HepG2 (cell line): ENCODE measurements at regions not wholly inside any gene's neighbourhood (a gene's known extent, or its start where the extent isn't known, plus 50 kb on each side); places are given as distances from the start of the nearest gene placed in this dataset.

ENCODE experiments used
- ATAC-seq: fragments of 200-7000 bp; cut with Tn5 transposase; 3 replicates; pipeline ENCODE4 v1.9.1; 2020; ENCODE audit warnings: mild to moderate bottlenecking, moderate library complexity
- BruUV-seq: library from RNA; stranded (reverse); fragments of 400-500 nt; replicated peaks from 2 replicates; lab custom pipeline; 2021; lab: Mats Ljungman, UMichigan
- CTCF ChIA-PET: fragments of 300-600 bp; formaldehyde crosslinking; extraction: SDS; loops from one replicate; lab custom pipeline; 2021; ENCODE audit warnings: low total read pairs, inconsistent platforms, low intra/inter-chr PET ratio; lab: Yijun Ruan, JAX
- POLR2A ChIA-PET: fragments of 350-600 bp; sonication (Branson Sonifier 250); formaldehyde crosslinking; loops from one replicate; lab custom pipeline; 2020; ENCODE audit warnings: antibody characterized with exemption, inconsistent platforms; lab: Yijun Ruan, JAX
- DNase-seq: peaks from one replicate; pipeline ENCODE4 v3.0.0-alpha.2; 2015; ENCODE audit warnings: low spot score
- FAIRE-seq: peaks from 3 replicates; lab custom pipeline; 2011; peaks lifted over from hg19 to GRCh38; lab: Jason Lieb, UNC
- H2AFZ ChIP-seq: one replicate; pipeline ENCODE4 v1.6.1; 2011; ENCODE audit warnings: low read length, inconsistent platforms
- H3K27ac ChIP-seq: fragments of 300-600 bp; 3 replicates; pipeline ENCODE4 v1.8.0; 2011; ENCODE audit warnings: mixed run types, mild to moderate bottlenecking, mixed read lengths, low read length, inconsistent platforms; ENCODE audit not compliant: insufficient read depth; ENCODE audit errors: extremely low read length
- H3K27me3 ChIP-seq, 2 experiments: fragments of 200-600 bp in 1 of 2; 2 replicates in 1 of 2; 3 replicates in 1 of 2; pipeline versions ENCODE4 v1.6.0 to v1.8.0; 2011; ENCODE audit warnings: low read length in 2 of 2, mild to moderate bottlenecking in 2 of 2, moderate library complexity in 2 of 2, inconsistent platforms in 1 of 2; ENCODE audit not compliant: insufficient read depth in 2 of 2, control insufficient read depth in 1 of 2
- H3K36me3 ChIP-seq, 2 experiments: fragments of 200-600 bp in 1 of 2; replicated peaks in 1 of 2; 2 replicates in 1 of 2; 3 replicates in 1 of 2; pipeline versions ENCODE4 v1.5.1 to v1.8.0; 2011; ENCODE audit warnings: low read length in 2 of 2, inconsistent platforms in 1 of 2; ENCODE audit not compliant: insufficient read depth in 2 of 2, control insufficient read depth in 1 of 2
- H3K4me1 ChIP-seq: 2 replicates; pipeline ENCODE4 v1.5.1; 2012; ENCODE audit warnings: low read length, inconsistent platforms; ENCODE audit not compliant: insufficient read depth
- H3K4me2 ChIP-seq: 2 replicates; pipeline ENCODE4 v1.6.0; 2011; ENCODE audit warnings: low read depth, low read length, inconsistent platforms
- H3K4me3 ChIP-seq, 3 experiments: fragments of 200-600 bp in 1 of 3; sonication (generic), shearing (Covaris generic) in 1 of 3; replicated peaks in 1 of 3; 2 replicates each; pipeline ENCODE4 v1.5.1; 2011 to 2016; ENCODE audit warnings: low read length in 3 of 3, inconsistent platforms in 2 of 3, low read depth in 2 of 3, mild to moderate bottlenecking in 2 of 3, control low read depth in 1 of 3, mixed read lengths in 1 of 3; ENCODE audit not compliant: insufficient read depth in 1 of 3
- H3K79me2 ChIP-seq: one replicate; pipeline ENCODE4 v1.6.1; 2011; ENCODE audit warnings: low read length, inconsistent platforms; ENCODE audit not compliant: insufficient read depth
- H3K9ac ChIP-seq: 2 replicates; pipeline ENCODE4 v1.6.0; 2011; ENCODE audit warnings: mild to moderate bottlenecking, low read depth, low read length, inconsistent platforms; ENCODE audit not compliant: insufficient read depth
- H3K9me3 ChIP-seq: 2 replicates; pipeline ENCODE4 v1.5.1; 2012; ENCODE audit warnings: mild to moderate bottlenecking, low read length
- H4K20me1 ChIP-seq: 2 replicates; pipeline ENCODE4 v1.6.0; 2011; ENCODE audit warnings: inconsistent platforms, mild to moderate bottlenecking, low read length, moderate library complexity; ENCODE audit not compliant: insufficient read depth
- ATF7 ChIP-seq, 2 experiments: fragments of 450-650 bp in 1 of 2; sonication (generic) in 1 of 2; formaldehyde crosslinking in 1 of 2; IDR thresholded peaks; 2 replicates each; pipeline versions ENCODE4 v1.4.0 to v1.6.1; 2016 to 2020; ENCODE audit warnings: antibody characterized with exemption in 1 of 2, mild to moderate bottlenecking in 1 of 2, missing genetic modification reagents in 1 of 2
- CBX1 ChIP-seq: IDR thresholded peaks from one replicate; pipeline ENCODE4 v1.6.1; 2016; ENCODE audit warnings: antibody characterized with exemption, low read depth
- FOXC1 ChIP-seq: sonication (generic); formaldehyde crosslinking; IDR thresholded peaks from 2 replicates; pipeline ENCODE4 v1.8.0; 2022; ENCODE audit warnings: mild to moderate bottlenecking, missing genetic modification reagents, borderline replicate concordance
- KLF9 ChIP-seq: IDR thresholded peaks from 2 replicates; pipeline ENCODE4 v1.6.1; 2016; ENCODE audit warnings: low read depth
- MEF2D ChIP-seq: sonication (generic); formaldehyde crosslinking; IDR thresholded peaks from 2 replicates; pipeline ENCODE4 v1.5.1; 2020; ENCODE audit warnings: mild to moderate bottlenecking, missing genetic modification reagents
- RFX1 ChIP-seq: fragments of 450-650 bp; IDR thresholded peaks from 2 replicates; pipeline ENCODE4 v1.6.1; 2017
- TCF12 ChIP-seq, 2 experiments: fragments of 450-650 bp in 1 of 2; sonication (generic) in 1 of 2; formaldehyde crosslinking in 1 of 2; IDR thresholded peaks; 2 replicates each; pipeline versions ENCODE4 v1.6.1 to v1.8.0; 2017 to 2022; ENCODE audit warnings: antibody characterized with exemption in 1 of 2, mild to moderate bottlenecking in 1 of 2, missing genetic modification reagents in 1 of 2, moderate library complexity in 1 of 2
- ZBED4 ChIP-seq: sonication (generic); formaldehyde crosslinking; IDR thresholded peaks from 2 replicates; pipeline ENCODE4 v1.4.0; 2020; ENCODE audit warnings: missing genetic modification reagents, borderline replicate concordance
- ZBTB4 ChIP-seq: sonication (generic); formaldehyde crosslinking; IDR thresholded peaks from 2 replicates; pipeline ENCODE4 v1.4.0; 2020; ENCODE audit warnings: missing genetic modification reagents, mild to moderate bottlenecking, borderline replicate concordance
- ZNF180 ChIP-seq: sonication (generic); formaldehyde crosslinking; IDR thresholded peaks from 2 replicates; pipeline ENCODE4 v1.4.0; 2020; ENCODE audit warnings: low read depth, missing genetic modification reagents, borderline replicate concordance
- ZNF350 ChIP-seq: sonication (generic); formaldehyde crosslinking; IDR thresholded peaks from 2 replicates; pipeline ENCODE4 v1.4.0; 2020; ENCODE audit warnings: mild to moderate bottlenecking, low read depth, missing genetic modification reagents, borderline replicate concordance
- ZNF512 ChIP-seq: sonication (generic); formaldehyde crosslinking; IDR thresholded peaks from 2 replicates; pipeline ENCODE4 v1.4.0; 2020; ENCODE audit warnings: mild to moderate bottlenecking, missing genetic modification reagents
- ZNF549 ChIP-seq: sonication (generic); formaldehyde crosslinking; IDR thresholded peaks from 2 replicates; pipeline ENCODE4 v1.5.0; 2020; ENCODE audit warnings: missing genetic modification reagents
- ZSCAN12 ChIP-seq: sonication (generic); formaldehyde crosslinking; IDR thresholded peaks from 2 replicates; pipeline ENCODE4 v1.9.0; 2021; ENCODE audit warnings: mild to moderate bottlenecking, missing genetic modification reagents
- WGBS: methylation state at CpG from one replicate; pipeline ENCODE4 v1.1.6; 2017; ENCODE audit warnings: low lambda C conversion rate; 5-methylcytosine and 5-hydroxymethylcytosine counted together
- in situ Hi-C: cut with HindIII; loops from 2 replicates; pipeline ENCODE4 v1.10.0; 2017; ENCODE audit warnings: low pct_unique_long_range_greater_than_20kb; ENCODE audit not compliant: extremely low pct_ligation_motif_present
- intact Hi-C: fragments of 100-400 bp; cut with micrococcal nuclease; formaldehyde crosslinking; loops from one replicate; pipeline ENCODE4 v1.10.0; 2022; ENCODE audit not compliant: unreplicated experiment

- in situ Hi-C loops (no loop called here), intact Hi-C loops (no loop called here)
- 17% methylated on average over 9 of the region's 9 CpGs for WGBS
- H4K20me1 ChIP-seq: no peaks in the 10 kb centered on the region
- no peak for ATAC-seq
- H3K36me3 ChIP-seq: no peaks in the 10 kb centered on the region
- no peaks in the 10 kb centered on the region for H3K79me2 ChIP-seq
- H3K4me1 ChIP-seq: no peaks in the 10 kb centered on the region
- no peak overlapping the region for H3K4me3 ChIP-seq
- H3K9ac ChIP-seq: no peak overlapping the region
- peaks cover 3 to 72% of the 10 kb centered on the region in 2 experiments; a peak in 4 of 5 replicates for H3K27me3 ChIP-seq
- H2AFZ ChIP-seq: no peak overlapping the region
- no peaks in the 10 kb centered on the region for H3K9me3 ChIP-seq
- DNase-seq: no peak
- FAIRE-seq: no peak
- BruUV-seq: no TSS peak
- ChIA-PET CTCF (no interaction called here), POLR2A (no interaction called here)
- H3K27ac ChIP-seq: no peak overlapping the region
- no peak for TF ChIP-seq MEF2D (CRISPR knock-in tag)
- no peak for TF ChIP-seq KLF9 (CRISPR knock-in tag)
- no peak for TF ChIP-seq ZNF180 (CRISPR knock-in tag)
- no peak for TF ChIP-seq ZNF350 (CRISPR knock-in tag)
- no peak for TF ChIP-seq ZBED4 (CRISPR knock-in tag)
- no peak for TF ChIP-seq CBX1
- no peak for TF ChIP-seq ZSCAN12
- TF ChIP-seq TCF12 (IDR thresholded peaks at IDR 0.05): no peak
- no peak for TF ChIP-seq TCF12 (CRISPR knock-in tag; IDR thresholded peaks at IDR 0.05)
- no peak for TF ChIP-seq ZNF549 (CRISPR knock-in tag)
- TF ChIP-seq ZNF512 (CRISPR knock-in tag): no peak
- TF ChIP-seq ATF7 (IDR thresholded peaks at IDR 0.05): no peak
- TF ChIP-seq ATF7 (CRISPR knock-in tag; IDR thresholded peaks at IDR 0.05): no peak
- TF ChIP-seq RFX1: no peak
- TF ChIP-seq FOXC1 (CRISPR knock-in tag): no peak
- TF ChIP-seq ZBTB4: no peak
- no peak overlapping the region for H3K4me2 ChIP-seq
Observed at GRCh38 chr16:86716649-86717048, 138.3 kb downstream of the FOXL1 start.
